H1 (cell line): ENCODE measurements at regions not wholly inside any gene's neighbourhood (a gene's known extent, or its start where the extent isn't known, plus 50 kb on each side); places are given as distances from the start of the nearest gene placed in this dataset.
"Not testable (repeated sequence)": the region's sequence is repeated elsewhere in the genome, so short reads cannot be mapped to it uniquely, and the experiment has no call there.

Source experiments
- CTCF ChIA-PET: fragments of 300-600 bp; sonication (Branson Sonifier 250); formaldehyde crosslinking; loops from one replicate; lab custom pipeline; 2021; ENCODE audit not compliant: partially characterized antibody; lab: Charles Lee
- POLR2A ChIA-PET: fragments of 300-600 bp; sonication (Branson Sonifier 250); formaldehyde crosslinking; loops from one replicate; lab custom pipeline; 2021; ENCODE audit warnings: inconsistent platforms; ENCODE audit not compliant: partially characterized antibody; lab: Charles Lee
- DNase-seq, 2 experiments: peaks; one replicate each; pipeline versions ENCODE4 v3.0.0 to v3.0.0-alpha.2; 2010 to 2022; ENCODE audit warnings: low spot score in 2 of 2, low read depth in 1 of 2, mixed read lengths in 1 of 2
- FAIRE-seq: peaks from 2 replicates; lab custom pipeline; 2011; peaks lifted over from hg19 to GRCh38; lab: Jason Lieb, UNC
- H2AFZ ChIP-seq: 2 replicates; pipeline ENCODE4 v1.8.1; 2012; ENCODE audit warnings: low read length, inconsistent platforms
- H2AK5ac ChIP-seq: 2 replicates; pipeline ENCODE4 v1.6.1; 2013; ENCODE audit warnings: low read depth, low read length
- H2BK120ac ChIP-seq: replicated peaks from 2 replicates; pipeline ENCODE3; 2013; ENCODE audit warnings: low read depth, low read length, inconsistent platforms
- H2BK12ac ChIP-seq: 2 replicates; pipeline ENCODE4 v1.6.1; 2013; ENCODE audit warnings: low read depth, low read length
- H2BK15ac ChIP-seq: 2 replicates; pipeline ENCODE4 v1.6.1; 2013; ENCODE audit warnings: low read length
- H2BK20ac ChIP-seq: 2 replicates; pipeline ENCODE4 v1.6.1; 2013; ENCODE audit warnings: low read length
- H2BK5ac ChIP-seq: 2 replicates; pipeline ENCODE4 v1.6.1; 2013; ENCODE audit warnings: low read depth, low read length
- H3K14ac ChIP-seq: 2 replicates; pipeline ENCODE4 v1.6.1; 2013; ENCODE audit warnings: inconsistent platforms; ENCODE audit not compliant: insufficient read length
- H3K18ac ChIP-seq: 2 replicates; pipeline ENCODE4 v1.6.1; 2013; ENCODE audit warnings: low read length; ENCODE audit errors: extremely low read depth
- H3K23ac ChIP-seq: 2 replicates; pipeline ENCODE4 v1.6.1; 2013; ENCODE audit warnings: inconsistent platforms; ENCODE audit not compliant: insufficient read length
- H3K23me2 ChIP-seq: 2 replicates; pipeline ENCODE4 v1.6.1; 2013; ENCODE audit warnings: low read depth, low read length
- H3K27ac ChIP-seq: 2 replicates; pipeline ENCODE4 v1.6.1; 2011; ENCODE audit warnings: low read depth, low read length, inconsistent platforms
- H3K27me3 ChIP-seq, 4 experiments: replicated peaks in 1 of 4; 1 replicate in 1 of 4; 2 replicates in 3 of 4; pipeline versions ENCODE4 v1.6.1 to v1.8.1; 2011 to 2013; ENCODE audit warnings: low read length in 3 of 4, mild to moderate bottlenecking in 3 of 4, inconsistent platforms in 2 of 4, mixed read lengths in 2 of 4, moderate library complexity in 1 of 4; ENCODE audit not compliant: control insufficient read depth in 3 of 4, insufficient read depth in 3 of 4; ENCODE audit errors: extremely low read depth in 1 of 4
- H3K36me3 ChIP-seq, 4 experiments: 2 replicates each; pipeline versions ENCODE4 v1.6.1 to v1.8.1; 2011 to 2013; ENCODE audit warnings: mild to moderate bottlenecking in 4 of 4, low read length in 3 of 4, moderate library complexity in 2 of 4, control low read depth in 1 of 4, inconsistent platforms in 1 of 4; ENCODE audit not compliant: insufficient read depth in 4 of 4, control insufficient read depth in 2 of 4
- H3K4ac ChIP-seq: replicated peaks from 2 replicates; pipeline ENCODE3; 2013; ENCODE audit warnings: low read length, low read depth, mixed read lengths, inconsistent platforms; ENCODE audit not compliant: insufficient read length
- H3K4me1 ChIP-seq, 4 experiments: replicated peaks in 1 of 4; 1 replicate in 1 of 4; 2 replicates in 3 of 4; pipeline versions ENCODE4 v1.6.1 to v1.8.1; 2011 to 2013; ENCODE audit warnings: low read length in 3 of 4, inconsistent platforms in 2 of 4, mixed read lengths in 1 of 4; ENCODE audit not compliant: insufficient read depth in 4 of 4, control insufficient read depth in 3 of 4
- H3K4me2 ChIP-seq, 2 experiments: 2 replicates each; pipeline versions ENCODE4 v1.6.1 to v1.8.1; 2011 to 2013; ENCODE audit warnings: low read depth in 2 of 2, low read length in 2 of 2, control low read depth in 1 of 2, inconsistent platforms in 1 of 2, mild to moderate bottlenecking in 1 of 2; ENCODE audit not compliant: insufficient read depth in 1 of 2
- H3K4me3 ChIP-seq, 4 experiments: fragments of 200-600, 300-600 bp in 1 of 4; sonication (generic), shearing (Covaris generic), sonication (Bioruptor Twin) in 1 of 4; 2 replicates each; pipeline versions ENCODE4 v1.5.1 to v1.8.1; 2011 to 2016; ENCODE audit warnings: low read length in 4 of 4, low read depth in 3 of 4, control low read depth in 2 of 4, inconsistent platforms in 2 of 4, mild to moderate bottlenecking in 2 of 4, mixed read lengths in 1 of 4, moderate library complexity in 1 of 4; ENCODE audit not compliant: insufficient read depth in 2 of 4; ENCODE audit errors: extremely low read depth in 1 of 4
- H3K56ac ChIP-seq: replicated peaks from 2 replicates; pipeline ENCODE3; 2013; ENCODE audit warnings: low read depth, mild to moderate bottlenecking, mixed read lengths, low read length, inconsistent platforms; ENCODE audit not compliant: insufficient read length
- H3K79me1 ChIP-seq: 2 replicates; pipeline ENCODE4 v1.6.1; 2013; ENCODE audit warnings: low read depth, low read length, control low read depth
- H3K79me2 ChIP-seq, 2 experiments: 2 replicates each; pipeline versions ENCODE4 v1.6.1 to v1.8.1; 2012 to 2013; ENCODE audit warnings: low read length in 2 of 2, mild to moderate bottlenecking in 2 of 2, inconsistent platforms in 1 of 2; ENCODE audit not compliant: insufficient read depth in 2 of 2, control insufficient read depth in 1 of 2
- H3K9ac ChIP-seq, 4 experiments: replicated peaks in 1 of 4; 1 replicate in 1 of 4; 2 replicates in 3 of 4; pipeline versions ENCODE4 v1.6.1 to v1.8.1; 2011 to 2013; ENCODE audit warnings: low read depth in 3 of 4, low read length in 3 of 4, control low read depth in 2 of 4, mild to moderate bottlenecking in 2 of 4, moderate library complexity in 2 of 4, inconsistent platforms in 1 of 4; ENCODE audit errors: extremely low read depth in 1 of 4
- H3K9me3 ChIP-seq, 2 experiments: 2 replicates each; pipeline versions ENCODE4 v1.6.1 to v1.8.1; 2012 to 2013; ENCODE audit warnings: mild to moderate bottlenecking in 2 of 2, moderate library complexity in 2 of 2, control low read depth in 1 of 2, inconsistent platforms in 1 of 2, low read depth in 1 of 2, low read length in 1 of 2, mixed read lengths in 1 of 2; ENCODE audit not compliant: insufficient read depth in 2 of 2
- H4K20me1 ChIP-seq, 2 experiments: replicated peaks in 1 of 2; 2 replicates each; pipeline versions ENCODE3 to v1.8.1; 2011 to 2013; ENCODE audit warnings: inconsistent platforms in 2 of 2, low read length in 2 of 2, mild to moderate bottlenecking in 1 of 2; ENCODE audit not compliant: insufficient read depth in 2 of 2, control insufficient read depth in 1 of 2
- H4K5ac ChIP-seq: 2 replicates; pipeline ENCODE4 v1.6.1; 2013; ENCODE audit warnings: low read length, low read depth, mixed read lengths, inconsistent platforms; ENCODE audit not compliant: insufficient read length
- H4K8ac ChIP-seq: 2 replicates; pipeline ENCODE4 v1.8.0; 2013; ENCODE audit warnings: mild to moderate bottlenecking, moderate library complexity, low read length, inconsistent platforms; ENCODE audit not compliant: insufficient read depth; ENCODE audit errors: extremely low read depth
- H4K91ac ChIP-seq: replicated peaks from 2 replicates; pipeline ENCODE3; 2013; ENCODE audit warnings: low read length, mixed read lengths, inconsistent platforms; ENCODE audit not compliant: insufficient read length
- CTBP2 ChIP-seq: IDR thresholded peaks from 2 replicates; pipeline ENCODE4 v1.7.0; 2011; ENCODE audit warnings: borderline replicate concordance, mild to moderate bottlenecking, moderate library complexity, mixed read lengths, low read length; ENCODE audit not compliant: insufficient read depth, insufficient read length
- FOSL1 ChIP-seq: IDR thresholded peaks from 2 replicates; pipeline ENCODE4 v1.6.1; 2011; ENCODE audit warnings: mild to moderate bottlenecking, low read depth, low read length, moderate library complexity; ENCODE audit not compliant: insufficient read depth
- MAFK ChIP-seq: IDR thresholded peaks from 2 replicates; pipeline ENCODE4 v1.6.1; 2012; ENCODE audit warnings: low read depth, mild to moderate bottlenecking, improper control_type of control experiment, low read length
- RNF2 ChIP-seq: fragments of 200-900, 300-1000 bp; sonication (generic); IDR thresholded peaks from 2 replicates; pipeline ENCODE4 v1.7.1; 2016; ENCODE audit warnings: borderline replicate concordance, low read depth, mild to moderate bottlenecking, antibody characterized with exemption, low read length; ENCODE audit not compliant: poor library complexity, severe bottlenecking; ENCODE audit errors: missing control alignments
- SUZ12 ChIP-seq: fragments of 200-600 bp; sonication (generic); IDR thresholded peaks from 2 replicates; pipeline ENCODE4 v1.6.1; 2012; ENCODE audit warnings: mild to moderate bottlenecking, inconsistent platforms, low read length, moderate library complexity, mixed read lengths
- TCF12 ChIP-seq: IDR thresholded peaks from 2 replicates; pipeline ENCODE4 v1.6.1; 2011; ENCODE audit warnings: low read depth, mild to moderate bottlenecking, low read length
- USF2 ChIP-seq: IDR thresholded peaks from 2 replicates; pipeline ENCODE4 v1.6.1; 2011; ENCODE audit warnings: low read length, improper control_type of control experiment
- WGBS, 2 experiments: shearing (Covaris generic) in 1 of 2; methylation state at CpG; one replicate each; pipeline versions ENCODE4 v1.1.6 to v1.1.7; 2013 to 2015; ENCODE audit warnings: low lambda C conversion rate in 2 of 2, mixed read lengths in 2 of 2, inconsistent platforms in 1 of 2, low coverage in 1 of 2, missing lambda C conversion rate in 1 of 2; ENCODE audit not compliant: insufficient replicate concordance in 2 of 2, insufficient coverage in 1 of 2, insufficient read length in 1 of 2; ENCODE audit errors: extremely low coverage in 1 of 2, missing lambda C conversion rate in 1 of 2; 5-methylcytosine and 5-hydroxymethylcytosine counted together

- TF ChIP-seq FOSL1 (no peak), USF2 (no peak), TCF12 (no peak), MAFK (no peak), SUZ12 (no peak), CTBP2 (no peak), RNF2 (no peak)
Measured at GRCh38 chr2:144770616-144771230, 250.8 kb upstream of the ZEB2 start (continued).

DNA sequence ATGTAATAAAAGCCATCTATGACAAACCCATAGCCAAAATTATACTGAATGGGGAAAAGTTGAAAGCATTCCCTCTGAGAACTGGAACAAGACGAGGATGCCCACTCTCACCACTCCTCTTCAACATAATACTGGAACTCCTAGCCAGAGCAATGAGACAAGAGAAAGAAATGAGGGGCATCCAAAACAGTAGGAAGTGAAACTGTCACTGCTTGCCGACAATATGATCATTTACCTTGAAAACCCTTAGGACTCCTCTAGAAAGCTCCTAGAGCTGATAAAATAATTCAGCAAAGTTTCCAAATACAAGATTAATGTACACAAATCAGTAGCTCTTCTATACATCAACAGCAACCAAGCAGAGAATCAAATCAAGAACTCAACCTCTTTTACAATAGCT is 241.0 kb upstream of the ZEB2 start:
- CTCF ChIA-PET, H2AFZ ChIP-seq, H3K4me1 ChIP-seq, H3K14ac ChIP-seq, H3K18ac ChIP-seq, POLR2A ChIA-PET, H3K4me2 ChIP-seq, H3K9ac ChIP-seq, DNase-seq, H2BK120ac ChIP-seq, H4K5ac ChIP-seq, H2AK5ac ChIP-seq, H3K56ac ChIP-seq, H3K9me3 ChIP-seq, H3K79me1 ChIP-seq, H3K4ac ChIP-seq, H3K36me3 ChIP-seq, H3K23ac ChIP-seq, H2BK15ac ChIP-seq, H4K20me1 ChIP-seq, H3K27ac ChIP-seq, H4K91ac ChIP-seq, H4K8ac ChIP-seq, H2BK12ac ChIP-seq, H3K4me3 ChIP-seq, H2BK5ac ChIP-seq, H3K79me2 ChIP-seq, H3K23me2 ChIP-seq, H2BK20ac ChIP-seq, FAIRE-seq, H3K27me3 ChIP-seq: not testable (repeated sequence)
- 81% methylated on average over 2 of the region's 2 CpGs; no CpG with 5 or more reads in 1 of the 2 experiments for WGBS, 2 experiments
